Hepatocyte (in vitro differentiated cells): ENCODE measurements at regions not wholly inside any gene's neighbourhood (a gene's known extent, or its start where the extent isn't known, plus 50 kb on each side); places are given as distances from the start of the nearest gene placed in this dataset.

ENCODE experiments used
- DNase-seq: peaks from one replicate; pipeline ENCODE4 v3.0.0-alpha.2; 2016; ENCODE audit warnings: low spot score
- H2AFZ ChIP-seq: fragments of 200-600 bp; sonication (generic); 2 replicates; pipeline ENCODE4 v1.6.0; 2016; ENCODE audit warnings: antibody characterized with exemption, mild to moderate bottlenecking
- H3K27ac ChIP-seq: fragments of 200-600 bp; sonication (generic); 2 replicates; pipeline ENCODE4 v1.5.1; 2016; ENCODE audit warnings: mild to moderate bottlenecking
- H3K27me3 ChIP-seq: fragments of 200-600 bp; sonication (generic); 2 replicates; pipeline ENCODE4 v1.6.1; 2016
- H3K36me3 ChIP-seq: fragments of 200-600 bp; sonication (generic); replicated peaks from 2 replicates; pipeline ENCODE4 v1.5.1; 2016; ENCODE audit warnings: low read depth; ENCODE audit not compliant: insufficient read depth
- H3K4me1 ChIP-seq: fragments of 200-600 bp; sonication (generic); 2 replicates; pipeline ENCODE4 v1.5.1; 2016; ENCODE audit warnings: mild to moderate bottlenecking, moderate library complexity; ENCODE audit not compliant: insufficient read depth
- H3K4me2 ChIP-seq: fragments of 200-600 bp; sonication (generic); 2 replicates; pipeline ENCODE4 v1.6.0; 2016
- H3K4me3 ChIP-seq: fragments of 200-600 bp; sonication (generic); 2 replicates; pipeline ENCODE4 v1.5.1; 2016; ENCODE audit warnings: mild to moderate bottlenecking
- H3K79me2 ChIP-seq: fragments of 200-600 bp; sonication (generic); 2 replicates; pipeline ENCODE4 v1.6.0; 2017; ENCODE audit warnings: mild to moderate bottlenecking
- H3K9me2 ChIP-seq: fragments of 200-600 bp; sonication (generic); replicated peaks from 2 replicates; pipeline ENCODE4 v1.6.0; 2017; ENCODE audit warnings: mild to moderate bottlenecking; ENCODE audit not compliant: insufficient read depth
- H3K9me3 ChIP-seq: fragments of 200-600 bp; sonication (generic); 2 replicates; pipeline ENCODE4 v1.5.1; 2016; ENCODE audit warnings: low read depth, mild to moderate bottlenecking
- H4K20me1 ChIP-seq: fragments of 200-600 bp; sonication (generic); 2 replicates; pipeline ENCODE4 v1.6.0; 2016; ENCODE audit warnings: mild to moderate bottlenecking; ENCODE audit not compliant: insufficient read depth, poor library complexity, severe bottlenecking
- CTCF ChIP-seq: fragments of 200-600 bp; sonication (generic); IDR thresholded peaks from 2 replicates; pipeline ENCODE4 v1.5.1; 2016; ENCODE audit warnings: antibody characterized with exemption, mild to moderate bottlenecking; ENCODE audit not compliant: poor library complexity
- EZH2 ChIP-seq: fragments of 200-600 bp; sonication (generic); IDR thresholded peaks from 2 replicates; pipeline ENCODE4 v1.6.1; 2016; ENCODE audit warnings: antibody characterized with exemption, mild to moderate bottlenecking, borderline replicate concordance
- EZH2phosphoT487 ChIP-seq: fragments of 200-600 bp; sonication (generic); IDR thresholded peaks from one replicate; pipeline ENCODE4 v1.6.1; 2018; ENCODE audit warnings: antibody characterized with exemption, mild to moderate bottlenecking, low read depth, moderate library complexity; ENCODE audit not compliant: unreplicated experiment, severe bottlenecking
- WGBS: methylation state at CpG from one replicate; pipeline ENCODE4 v1.1.6; 2016; ENCODE audit warnings: low lambda C conversion rate; ENCODE audit errors: missing lambda C conversion rate; 5-methylcytosine and 5-hydroxymethylcytosine counted together

GRCh38 chr2:150100834-150101233, 386.6 kb downstream of the RND3 start:
- H3K79me2 ChIP-seq, result no peaks in the 10 kb centered on the region
- H4K20me1 ChIP-seq, result no peaks in the 10 kb centered on the region
- DNase-seq, result no peak
- H3K4me3 ChIP-seq, result no peak overlapping the region
- no peak overlapping the region for H2AFZ ChIP-seq
- TF ChIP-seq EZH2 (no peak), CTCF (no peak), EZH2phosphoT487 (no peak)
- H3K9me3 ChIP-seq, result no peaks in the 10 kb centered on the region
- no peak overlapping the region for H3K4me2 ChIP-seq
- H3K9me2 ChIP-seq, result no peaks in the 10 kb centered on the region
- no peak overlapping the region for H3K27ac ChIP-seq
- H3K4me1 ChIP-seq, result peaks cover 15% of the 10 kb centered on the region
- H3K27me3 ChIP-seq, result no peaks in the 10 kb centered on the region
- no peaks in the 10 kb centered on the region for H3K36me3 ChIP-seq

- H3K4me1 ChIP-seq, result peaks cover 15% of the 10 kb centered on the region
- TF ChIP-seq EZH2phosphoT487 (no peak), CTCF (no peak), EZH2 (no peak)
- no peaks in the 10 kb centered on the region for H3K9me2 ChIP-seq
- H3K27me3 ChIP-seq, result no peaks in the 10 kb centered on the region
- H3K27ac ChIP-seq, result no peak overlapping the region
- H3K79me2 ChIP-seq, result no peaks in the 10 kb centered on the region
- no peaks in the 10 kb centered on the region for H3K9me3 ChIP-seq
- no peak overlapping the region for H2AFZ ChIP-seq
- WGBS, result 98% methylated on average over 3 of the region's 3 CpGs
- no peak overlapping the region for H3K4me2 ChIP-seq
- DNase-seq, result no peak
- no peaks in the 10 kb centered on the region for H4K20me1 ChIP-seq
- no peak overlapping the region for H3K4me3 ChIP-seq
- no peaks in the 10 kb centered on the region for H3K36me3 ChIP-seq
These were observed 387.1 kb downstream of the RND3 start for GRCh38 chr2:150100336-150100735.

- Histone ChIP-seq H2AFZ (no peak overlapping the region), H3K9me3 (no peaks in the 10 kb centered on the region), H4K20me1 (no peaks in the 10 kb centered on the region), H3K27ac (no peak overlapping the region), H3K4me3 (no peak overlapping the region), H3K9me2 (no peaks in the 10 kb centered on the region), H3K27me3 (no peaks in the 10 kb centered on the region), H3K36me3 (no peaks in the 10 kb centered on the region), H3K4me1 (peaks cover 15% of the 10 kb centered on the region), H3K79me2 (no peaks in the 10 kb centered on the region), H3K4me2 (no peak overlapping the region)
- TF ChIP-seq EZH2phosphoT487 (no peak), EZH2 (no peak), CTCF (no peak)
- DNase-seq, result no peak
These were observed 387.7 kb downstream of the RND3 start for GRCh38 chr2:150099805-150100204.

- TF ChIP-seq EZH2phosphoT487, result no peak
- TF ChIP-seq CTCF, result peak; percentile 41
- Histone ChIP-seq H3K27ac (peak overlapping the region; percentile 50), H3K4me1 (peaks cover 15% of the 10 kb centered on the region), H3K9me2 (no peaks in the 10 kb centered on the region), H3K9me3 (no peaks in the 10 kb centered on the region), H3K27me3 (no peaks in the 10 kb centered on the region), H3K36me3 (no peaks in the 10 kb centered on the region), H3K4me3 (no peak overlapping the region), H3K79me2 (no peaks in the 10 kb centered on the region), H3K4me2 (peak overlapping the region; percentile 18), H4K20me1 (no peaks in the 10 kb centered on the region), H2AFZ (peak overlapping the region; percentile 14)
- peak; percentile 24 for DNase-seq
- WGBS, result 69% methylated on average over 1 of the region's 1 CpG
These were observed 389.5 kb downstream of the RND3 start for GRCh38 chr2:150097901-150098531.
